GM21360 (cell line): ENCODE measurements at regions not wholly inside any gene's neighbourhood (a gene's known extent, or its start where the extent isn't known, plus 50 kb on each side); places are given as distances from the start of the nearest gene placed in this dataset.

Source experiments
- ATAC-seq: cut with Tn5 transposase; IDR thresholded peaks from one replicate; pipeline ENCODE4 v1.9.1; 2021; ENCODE audit warnings: mild to moderate bottlenecking, moderate library complexity; ENCODE audit not compliant: unreplicated experiment

- no peak for ATAC-seq
These were observed 57.3 kb upstream of the ZEB1 start for GRCh38 chr10:31261511-31262311.

GRCh38 chr10:31262672-31263071, 56.3 kb upstream of the ZEB1 start:
- ATAC-seq: no peak

- no peak for ATAC-seq
These were observed 55.1 kb upstream of the ZEB1 start for GRCh38 chr10:31263903-31264302.

GRCh38 chr10:31268444-31269303, 50.3 kb upstream of the ZEB1 start:
- ATAC-seq: no peak
